Cardiac fibroblast (primary cell): ENCODE measurements at regions not wholly inside any gene's neighbourhood (a gene's known extent, or its start where the extent isn't known, plus 50 kb on each side); places are given as distances from the start of the nearest gene placed in this dataset.

Source experiments
- DNase-seq, 2 donors: peaks; one replicate each; pipeline versions ENCODE4 v3.0.0 to v3.0.0-alpha.2; 2010; ENCODE audit warnings: low read depth in 2 of 2
- H3K4me3 ChIP-seq, 2 donors: replicated peaks in 1 of 2; 1 replicate in 1 of 2; 2 replicates in 1 of 2; pipeline ENCODE4 v1.5.1; 2011; ENCODE audit warnings: low read depth in 2 of 2, low read length in 2 of 2, mild to moderate bottlenecking in 2 of 2, moderate library complexity in 1 of 2
- TF ChIP-seq, protein P1 (sequence below): IDR thresholded peaks from one replicate; pipeline ENCODE4 v1.5.1; 2011; ENCODE audit warnings: low read depth, mild to moderate bottlenecking, low read length, inconsistent platforms

DNA sequence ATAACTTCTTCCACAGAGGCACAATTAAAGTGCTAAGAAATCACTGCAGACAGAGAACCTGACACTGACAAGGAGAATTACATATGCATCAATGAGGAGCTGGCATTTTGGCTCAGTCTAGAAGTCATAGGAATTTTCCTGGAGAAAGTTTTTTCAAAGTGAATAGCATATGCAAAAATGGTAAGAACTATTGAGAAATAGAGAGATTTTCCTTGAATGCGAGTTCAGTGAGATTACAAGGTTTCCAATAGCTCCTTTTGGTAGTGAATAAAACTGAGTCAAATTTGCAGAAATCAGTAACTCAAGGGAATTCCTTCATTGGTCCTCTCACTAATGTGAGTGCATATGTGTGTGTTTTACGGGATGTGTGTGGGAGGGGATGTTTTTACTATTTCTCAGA is 557.5 kb downstream of the PPARGC1A start:
- TF ChIP-seq, protein P1, sequence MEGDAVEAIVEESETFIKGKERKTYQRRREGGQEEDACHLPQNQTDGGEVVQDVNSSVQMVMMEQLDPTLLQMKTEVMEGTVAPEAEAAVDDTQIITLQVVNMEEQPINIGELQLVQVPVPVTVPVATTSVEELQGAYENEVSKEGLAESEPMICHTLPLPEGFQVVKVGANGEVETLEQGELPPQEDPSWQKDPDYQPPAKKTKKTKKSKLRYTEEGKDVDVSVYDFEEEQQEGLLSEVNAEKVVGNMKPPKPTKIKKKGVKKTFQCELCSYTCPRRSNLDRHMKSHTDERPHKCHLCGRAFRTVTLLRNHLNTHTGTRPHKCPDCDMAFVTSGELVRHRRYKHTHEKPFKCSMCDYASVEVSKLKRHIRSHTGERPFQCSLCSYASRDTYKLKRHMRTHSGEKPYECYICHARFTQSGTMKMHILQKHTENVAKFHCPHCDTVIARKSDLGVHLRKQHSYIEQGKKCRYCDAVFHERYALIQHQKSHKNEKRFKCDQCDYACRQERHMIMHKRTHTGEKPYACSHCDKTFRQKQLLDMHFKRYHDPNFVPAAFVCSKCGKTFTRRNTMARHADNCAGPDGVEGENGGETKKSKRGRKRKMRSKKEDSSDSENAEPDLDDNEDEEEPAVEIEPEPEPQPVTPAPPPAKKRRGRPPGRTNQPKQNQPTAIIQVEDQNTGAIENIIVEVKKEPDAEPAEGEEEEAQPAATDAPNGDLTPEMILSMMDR, result no peak
- no peak overlapping the region for H3K4me3 ChIP-seq
- DNase-seq, result no peak

DNA sequence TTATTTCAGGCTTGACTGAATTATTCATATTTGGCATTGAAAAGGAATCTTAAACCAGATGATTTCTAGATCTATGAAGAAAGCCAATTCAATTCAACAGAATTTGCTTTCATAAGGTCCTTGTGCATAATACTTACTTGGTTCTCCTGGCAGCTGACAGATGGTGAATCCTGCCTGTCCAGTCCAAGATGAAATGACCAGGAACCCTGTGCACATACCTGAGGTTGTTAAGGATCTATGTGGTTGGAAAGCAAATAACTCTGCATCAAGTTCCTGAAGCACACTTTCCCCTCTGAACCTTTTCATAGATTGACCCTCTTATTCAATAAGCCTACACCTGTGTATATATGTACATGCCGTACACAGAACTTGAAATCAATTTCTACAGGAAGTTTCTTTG is 562.7 kb downstream of the PPARGC1A start:
- no peak for DNase-seq
- H3K4me3 ChIP-seq, result no peak overlapping the region
- TF ChIP-seq, protein P1, result no peak

DNA sequence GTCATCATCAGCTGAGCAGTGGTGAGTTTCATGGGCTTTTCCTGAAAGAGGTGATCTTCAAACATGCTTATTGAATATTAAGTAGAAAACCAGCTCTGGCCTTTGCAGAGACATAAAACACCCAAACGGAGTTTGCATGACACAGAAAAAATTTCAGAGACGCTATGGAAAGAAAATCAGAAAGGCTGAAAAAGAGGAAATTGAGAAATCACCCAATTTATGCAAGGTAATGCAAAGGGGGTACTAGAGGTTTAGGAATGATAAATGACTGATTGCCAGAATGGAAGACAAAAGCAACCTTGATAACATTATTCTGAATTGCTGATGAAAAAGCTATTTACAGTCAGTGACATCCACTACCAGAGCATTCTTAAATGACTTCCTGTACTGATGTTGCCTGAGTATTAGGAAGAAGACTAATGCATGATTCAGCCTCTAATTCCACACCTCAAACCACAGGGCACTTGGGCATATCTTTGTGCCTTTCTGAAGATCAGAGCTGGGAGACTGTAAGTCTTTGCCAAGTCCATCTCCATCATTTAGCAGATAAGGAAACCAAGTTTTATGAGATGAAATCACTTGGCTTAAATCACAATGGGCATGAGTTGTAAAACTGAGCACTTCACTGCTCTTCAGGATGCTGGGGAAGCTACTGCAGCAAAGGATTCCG is 565.7 kb downstream of the PPARGC1A start:
- DNase-seq, result peak in 1 of 2 donors; percentile 13
- TF ChIP-seq, protein P1, result no peak
- H3K4me3 ChIP-seq, result no peak overlapping the region

DNA sequence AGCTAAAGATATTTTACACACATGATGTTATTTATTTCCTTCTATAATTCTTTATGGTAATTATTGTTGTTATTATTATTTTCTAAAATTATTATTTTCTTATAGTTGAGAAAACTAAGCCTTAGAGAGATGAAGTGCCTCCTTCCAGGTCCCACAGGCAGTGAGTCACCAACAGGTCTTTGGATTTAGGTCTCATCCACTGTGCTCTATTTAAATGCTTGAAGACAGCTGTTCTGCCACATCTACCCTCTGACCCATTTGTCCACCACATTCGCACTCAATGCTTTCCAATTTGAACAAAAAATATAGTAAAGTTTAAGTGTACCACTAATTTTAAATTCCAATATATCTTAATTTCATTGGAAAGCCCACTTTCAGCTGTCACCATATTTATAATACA is 566.4 kb downstream of the PPARGC1A start:
- TF ChIP-seq, protein P1, result no peak
- no peak for DNase-seq
- H3K4me3 ChIP-seq, result no peak overlapping the region

DNA sequence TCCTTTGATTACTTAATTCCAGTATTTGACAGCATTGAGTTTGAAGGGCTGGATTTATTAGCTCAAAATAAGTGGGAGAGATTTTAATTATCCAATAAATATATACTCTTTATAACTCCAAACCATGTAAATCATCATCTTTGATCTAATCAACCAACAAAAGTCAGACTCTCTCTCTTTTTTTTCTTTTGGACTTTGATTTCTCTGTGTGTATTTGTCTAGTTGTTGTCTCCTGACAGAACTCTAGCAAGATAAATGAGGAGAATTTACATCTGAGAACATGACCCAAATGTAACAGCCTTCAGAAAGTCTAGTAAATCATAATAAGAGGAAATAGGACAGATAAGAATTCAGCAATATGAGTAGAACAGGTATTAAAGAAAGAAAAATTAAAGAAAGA is 567.1 kb downstream of the PPARGC1A start:
- no peak overlapping the region for H3K4me3 ChIP-seq
- TF ChIP-seq, protein P1, result no peak
- no peak for DNase-seq

DNA sequence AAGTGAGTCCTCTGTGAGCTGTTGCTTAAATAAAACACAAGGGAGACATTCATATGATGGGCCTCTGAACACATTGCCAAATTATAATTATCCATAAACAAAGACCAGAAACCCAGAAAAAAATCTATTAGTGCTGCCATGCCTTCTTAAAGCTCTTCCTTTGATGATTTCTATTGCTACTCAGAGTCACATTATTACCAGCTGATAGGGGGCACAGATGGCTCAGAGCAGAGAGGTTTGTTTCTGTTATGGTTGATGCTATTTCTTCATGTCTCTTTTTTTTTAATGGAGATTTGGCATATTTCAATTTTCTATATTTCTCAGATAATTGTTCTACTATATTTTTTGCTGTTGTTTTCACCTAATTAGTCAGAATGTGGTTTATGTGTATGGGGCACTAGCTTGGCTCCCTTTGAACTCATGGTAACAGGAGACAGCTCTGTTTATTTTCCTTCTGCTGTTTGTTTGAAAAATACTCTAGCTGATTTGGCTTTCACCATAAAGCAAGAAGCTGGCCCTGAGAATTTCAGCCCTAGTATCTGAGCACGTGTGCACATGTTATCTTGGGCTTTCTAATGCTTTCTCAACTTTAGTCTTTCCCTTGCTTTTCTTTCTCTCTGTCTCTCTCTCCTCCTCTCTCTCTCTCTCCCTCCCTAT is 568.8 kb downstream of the PPARGC1A start:
- TF ChIP-seq, protein P1, result no peak

DNA sequence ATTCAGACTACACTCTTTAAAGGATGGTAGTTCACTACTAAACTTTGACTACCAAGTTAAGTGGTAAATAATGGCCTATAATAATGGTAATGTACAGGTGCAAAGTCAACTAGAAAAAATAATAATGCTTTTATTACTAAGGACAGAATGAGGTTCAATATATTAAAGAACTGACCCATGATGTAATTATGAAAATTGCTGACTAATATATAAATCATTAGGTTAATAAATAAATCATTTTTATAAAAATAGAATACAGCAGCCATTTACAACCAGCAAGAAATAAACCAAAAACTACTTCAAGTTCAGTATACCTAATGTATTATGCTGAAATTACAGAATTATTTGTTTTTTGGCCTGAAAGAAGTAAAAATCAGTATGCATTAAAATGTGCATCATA is 577.2 kb downstream of the PPARGC1A start:
- DNase-seq, result no peak
- TF ChIP-seq, protein P1, result no peak
- H3K4me3 ChIP-seq, result no peak overlapping the region

More for the DNA sequence above, 568.8 kb downstream of the PPARGC1A start:
- no peak for DNase-seq
- no peak overlapping the region for H3K4me3 ChIP-seq
